Gastroesophageal sphincter (tissue), 3 donors: ENCODE measurements at regions not wholly inside any gene's neighbourhood (a gene's known extent, or its start where the extent isn't known, plus 50 kb on each side); places are given as distances from the start of the nearest gene placed in this dataset.

Experiments used
- CTCF ChIP-seq, 4 experiments: fragments of 200-600 bp in 2 of 4; fragments of 450-650 bp in 2 of 4; sonication (generic) in 1 of 4; IDR thresholded peaks; one replicate each; pipeline ENCODE4 v1.5.1; 2017 to 2019; ENCODE audit warnings: antibody characterized with exemption in 4 of 4, mild to moderate bottlenecking in 2 of 4, moderate library complexity in 2 of 4
- EP300 ChIP-seq: sonication (generic); formaldehyde crosslinking; IDR thresholded peaks from one replicate; pipeline ENCODE4 v1.6.1; 2017; ENCODE audit warnings: antibody characterized with exemption, mild to moderate bottlenecking
- POLR2A ChIP-seq, 2 donors: fragments of 450-650 bp; IDR thresholded peaks; one replicate each; pipeline ENCODE4 v1.6.1; 2017; ENCODE audit warnings: antibody characterized with exemption in 2 of 2, mild to moderate bottlenecking in 2 of 2, moderate library complexity in 1 of 2
- POLR2AphosphoS5 ChIP-seq: sonication (generic); formaldehyde crosslinking; IDR thresholded peaks from one replicate; pipeline ENCODE4 v1.6.1; 2017; ENCODE audit warnings: antibody characterized with exemption

GRCh38 chr20:9977629-9978028 lies 57.2 kb upstream of the ANKEF1 start:
- no peak for TF ChIP-seq CTCF (IDR thresholded peaks at IDR 0.05)
- TF ChIP-seq EP300, result no peak
- no peak for TF ChIP-seq POLR2AphosphoS5
- no peak for TF ChIP-seq POLR2A (IDR thresholded peaks at IDR 0.05)
